WTC11 (cell line): ENCODE measurements at regions not wholly inside any gene's neighbourhood (a gene's known extent, or its start where the extent isn't known, plus 50 kb on each side); places are given as distances from the start of the nearest gene placed in this dataset.

ENCODE experiments used
- ATAC-seq: fragments of 200-7000 bp; cut with Tn5 transposase; 2 replicates; pipeline ENCODE4 v1.10.0; 2021; ENCODE audit warnings: mild to moderate bottlenecking, moderate library complexity
- CTCF ChIA-PET: fragments of 300-600 bp; sonication (Branson Sonifier 250); formaldehyde crosslinking; loops from one replicate; lab custom pipeline; 2021; ENCODE audit warnings: antibody characterized with exemption; lab: Charles Lee
- POLR2A ChIA-PET: fragments of 350-600 bp; sonication (Branson Sonifier 250); formaldehyde crosslinking; loops from one replicate; lab custom pipeline; 2021; ENCODE audit warnings: antibody characterized with exemption; lab: Charles Lee
- DNase-seq: peaks from one replicate; pipeline ENCODE4 v3.0.0; 2021; ENCODE audit warnings: low spot score
- H3K27ac Mint-ChIP-seq: 2 replicates; pipeline ENCODE4 v1.8.0; 2021; ENCODE audit warnings: mixed read lengths
- H3K27me3 Mint-ChIP-seq: 2 replicates; pipeline ENCODE4 v1.8.0; 2021; ENCODE audit warnings: low read depth, mild to moderate bottlenecking, moderate library complexity, mixed read lengths
- H3K36me3 Mint-ChIP-seq: 2 replicates; pipeline ENCODE4 v1.8.0; 2021; ENCODE audit warnings: mixed read lengths
- H3K4me1 Mint-ChIP-seq: 2 replicates; pipeline ENCODE4 v1.8.0; 2022; ENCODE audit warnings: mixed read lengths
- H3K4me3 Mint-ChIP-seq: 2 replicates; pipeline ENCODE4 v1.8.0; 2021; ENCODE audit warnings: mild to moderate bottlenecking, moderate library complexity, mixed read lengths
- H3K9me3 Mint-ChIP-seq: 2 replicates; pipeline ENCODE4 v1.8.0; 2021; ENCODE audit warnings: mixed read lengths
- ATF1 ChIP-seq: sonication (generic); formaldehyde crosslinking; IDR thresholded peaks from 2 replicates; pipeline ENCODE4 v1.8.1; 2023; ENCODE audit warnings: mild to moderate bottlenecking, moderate library complexity, missing genetic modification reagents
- EMX1 ChIP-seq: fragments of 250-450 bp; sonication (Bioruptor Pico); IDR thresholded peaks from 2 replicates; pipeline ENCODE4 v1.8.0; 2021; ENCODE audit warnings: mild to moderate bottlenecking
- ESRRA ChIP-seq: sonication (generic); formaldehyde crosslinking; IDR thresholded peaks from 2 replicates; pipeline ENCODE4 v1.8.1; 2022; ENCODE audit warnings: mild to moderate bottlenecking, missing genetic modification reagents, borderline replicate concordance
- GRHL2 ChIP-seq: fragments of 250-450 bp; sonication (Bioruptor Pico); IDR thresholded peaks from 2 replicates; pipeline ENCODE4 v1.8.0; 2022; ENCODE audit warnings: mild to moderate bottlenecking, moderate library complexity; ENCODE audit not compliant: insufficient replicate concordance, severe bottlenecking
- JAZF1 ChIP-seq: fragments of 250-450 bp; sonication (Bioruptor Pico); IDR thresholded peaks from 2 replicates; pipeline ENCODE4 v1.9.0; 2021; ENCODE audit warnings: moderate library complexity, mild to moderate bottlenecking, inconsistent platforms
- NFYB ChIP-seq: sonication (generic); formaldehyde crosslinking; conservative IDR thresholded peaks from 2 replicates; pipeline ENCODE4 v1.8.0; 2022; ENCODE audit warnings: low read depth, missing genetic modification reagents
- OVOL2 ChIP-seq: fragments of 250-450 bp; sonication (Bioruptor Pico); IDR thresholded peaks from 2 replicates; pipeline ENCODE4 v1.9.0; 2021; ENCODE audit warnings: mild to moderate bottlenecking, borderline replicate concordance
- RORB ChIP-seq: fragments of 250-450 bp; sonication (Bioruptor Pico); IDR thresholded peaks from 2 replicates; pipeline ENCODE4 v1.9.0; 2021; ENCODE audit warnings: mild to moderate bottlenecking
- SOX15 ChIP-seq: fragments of 250-450 bp; sonication (Bioruptor Pico); IDR thresholded peaks from 2 replicates; pipeline ENCODE4 v1.9.0; 2021; ENCODE audit warnings: mild to moderate bottlenecking
- SP1 ChIP-seq: sonication (generic); formaldehyde crosslinking; conservative IDR thresholded peaks from 2 replicates; pipeline ENCODE4 v1.8.1; 2022; ENCODE audit warnings: missing genetic modification reagents
- ZNF219 ChIP-seq: sonication (generic); formaldehyde crosslinking; IDR thresholded peaks from 2 replicates; pipeline ENCODE4 v1.8.0; 2023; ENCODE audit warnings: missing genetic modification reagents, mild to moderate bottlenecking, borderline replicate concordance
- TF ChIP-seq, protein P1 (sequence below): fragments of 200-600 bp; IDR thresholded peaks from 2 replicates; pipeline ENCODE4 v1.8.0; 2022; ENCODE audit warnings: antibody characterized with exemption
- TF ChIP-seq, protein P2 (sequence below): sonication (generic); formaldehyde crosslinking; IDR thresholded peaks from 2 replicates; pipeline ENCODE4 v1.8.0; 2022; ENCODE audit warnings: mild to moderate bottlenecking, missing genetic modification reagents
- TF ChIP-seq, protein P3 (sequence below): sonication (generic); formaldehyde crosslinking; IDR thresholded peaks from 2 replicates; pipeline ENCODE4 v1.8.1; 2023; ENCODE audit warnings: mild to moderate bottlenecking, missing genetic modification reagents
- TF ChIP-seq, protein P4 (sequence below): fragments of 250-450 bp; sonication (Bioruptor Pico); IDR thresholded peaks from 2 replicates; pipeline ENCODE4 v1.9.0; 2021; ENCODE audit warnings: mild to moderate bottlenecking
- TF ChIP-seq, protein P5 (sequence below): sonication (generic); formaldehyde crosslinking; IDR thresholded peaks from 2 replicates; pipeline ENCODE4 v1.8.1; 2023; ENCODE audit warnings: mild to moderate bottlenecking, missing genetic modification reagents, moderate library complexity
- TF ChIP-seq, protein P6 (sequence below): fragments of 250-450 bp; sonication (Bioruptor Pico); IDR thresholded peaks from 2 replicates; pipeline ENCODE4 v1.8.0; 2021; ENCODE audit warnings: mild to moderate bottlenecking

DNA sequence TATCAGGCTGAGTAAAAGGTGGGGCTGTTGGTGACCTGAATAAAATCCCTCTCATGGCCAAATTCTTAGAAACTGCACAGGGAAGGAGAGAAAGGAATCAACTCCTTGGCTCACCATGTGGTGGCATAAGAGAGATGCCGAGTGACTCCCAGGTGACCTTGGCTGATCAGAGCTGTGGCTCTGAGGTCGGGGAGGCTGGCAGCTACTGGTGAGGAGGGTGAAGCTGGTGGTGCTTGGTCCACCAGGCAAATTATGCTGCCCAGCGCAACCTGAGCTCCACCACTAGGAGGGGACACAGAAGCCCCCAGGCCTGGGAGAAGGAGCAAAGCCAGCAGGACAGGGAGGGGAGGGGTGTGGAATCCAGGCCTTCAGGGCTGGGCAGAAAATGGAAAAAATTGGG, 111.2 kb upstream of the IL12B start:
- no peak overlapping the region; the same call in 1 of the 2 replicates for H3K27ac Mint-ChIP-seq
- POLR2A ChIA-PET, result no interaction called here
- H3K4me3 Mint-ChIP-seq, result no peak overlapping the region
- CTCF ChIA-PET, result interaction anchor here (0.6 to 4.4 kb wide), 40 partner anchors 10 to 640 kb away, joined by 3 to 70 read pairs (median 5); partner anchors contain the start of gene ADRA1B
- TF ChIP-seq ESRRA (CRISPR knock-in tag) (peak; percentile 78; the same call in 1 of the 2 replicates), GRHL2 (no peak), NFYB (CRISPR knock-in tag) (no peak), RORB (CRISPR knock-in tag) (no peak)
- TF ChIP-seq, protein P1, sequence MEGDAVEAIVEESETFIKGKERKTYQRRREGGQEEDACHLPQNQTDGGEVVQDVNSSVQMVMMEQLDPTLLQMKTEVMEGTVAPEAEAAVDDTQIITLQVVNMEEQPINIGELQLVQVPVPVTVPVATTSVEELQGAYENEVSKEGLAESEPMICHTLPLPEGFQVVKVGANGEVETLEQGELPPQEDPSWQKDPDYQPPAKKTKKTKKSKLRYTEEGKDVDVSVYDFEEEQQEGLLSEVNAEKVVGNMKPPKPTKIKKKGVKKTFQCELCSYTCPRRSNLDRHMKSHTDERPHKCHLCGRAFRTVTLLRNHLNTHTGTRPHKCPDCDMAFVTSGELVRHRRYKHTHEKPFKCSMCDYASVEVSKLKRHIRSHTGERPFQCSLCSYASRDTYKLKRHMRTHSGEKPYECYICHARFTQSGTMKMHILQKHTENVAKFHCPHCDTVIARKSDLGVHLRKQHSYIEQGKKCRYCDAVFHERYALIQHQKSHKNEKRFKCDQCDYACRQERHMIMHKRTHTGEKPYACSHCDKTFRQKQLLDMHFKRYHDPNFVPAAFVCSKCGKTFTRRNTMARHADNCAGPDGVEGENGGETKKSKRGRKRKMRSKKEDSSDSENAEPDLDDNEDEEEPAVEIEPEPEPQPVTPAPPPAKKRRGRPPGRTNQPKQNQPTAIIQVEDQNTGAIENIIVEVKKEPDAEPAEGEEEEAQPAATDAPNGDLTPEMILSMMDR, result 0 out of 2 replicates have a peak, but pooled peaks have one; percentile 33
- TF ChIP-seq, protein P2, sequence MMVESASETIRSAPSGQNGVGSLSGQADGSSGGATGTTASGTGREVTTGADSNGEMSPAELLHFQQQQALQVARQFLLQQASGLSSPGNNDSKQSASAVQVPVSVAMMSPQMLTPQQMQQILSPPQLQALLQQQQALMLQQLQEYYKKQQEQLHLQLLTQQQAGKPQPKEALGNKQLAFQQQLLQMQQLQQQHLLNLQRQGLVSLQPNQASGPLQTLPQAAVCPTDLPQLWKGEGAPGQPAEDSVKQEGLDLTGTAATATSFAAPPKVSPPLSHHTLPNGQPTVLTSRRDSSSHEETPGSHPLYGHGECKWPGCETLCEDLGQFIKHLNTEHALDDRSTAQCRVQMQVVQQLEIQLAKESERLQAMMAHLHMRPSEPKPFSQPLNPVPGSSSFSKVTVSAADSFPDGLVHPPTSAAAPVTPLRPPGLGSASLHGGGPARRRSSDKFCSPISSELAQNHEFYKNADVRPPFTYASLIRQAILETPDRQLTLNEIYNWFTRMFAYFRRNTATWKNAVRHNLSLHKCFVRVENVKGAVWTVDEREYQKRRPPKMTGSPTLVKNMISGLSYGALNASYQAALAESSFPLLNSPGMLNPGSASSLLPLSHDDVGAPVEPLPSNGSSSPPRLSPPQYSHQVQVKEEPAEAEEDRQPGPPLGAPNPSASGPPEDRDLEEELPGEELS (CRISPR knock-in tag), result no peak
- TF ChIP-seq, protein P3, sequence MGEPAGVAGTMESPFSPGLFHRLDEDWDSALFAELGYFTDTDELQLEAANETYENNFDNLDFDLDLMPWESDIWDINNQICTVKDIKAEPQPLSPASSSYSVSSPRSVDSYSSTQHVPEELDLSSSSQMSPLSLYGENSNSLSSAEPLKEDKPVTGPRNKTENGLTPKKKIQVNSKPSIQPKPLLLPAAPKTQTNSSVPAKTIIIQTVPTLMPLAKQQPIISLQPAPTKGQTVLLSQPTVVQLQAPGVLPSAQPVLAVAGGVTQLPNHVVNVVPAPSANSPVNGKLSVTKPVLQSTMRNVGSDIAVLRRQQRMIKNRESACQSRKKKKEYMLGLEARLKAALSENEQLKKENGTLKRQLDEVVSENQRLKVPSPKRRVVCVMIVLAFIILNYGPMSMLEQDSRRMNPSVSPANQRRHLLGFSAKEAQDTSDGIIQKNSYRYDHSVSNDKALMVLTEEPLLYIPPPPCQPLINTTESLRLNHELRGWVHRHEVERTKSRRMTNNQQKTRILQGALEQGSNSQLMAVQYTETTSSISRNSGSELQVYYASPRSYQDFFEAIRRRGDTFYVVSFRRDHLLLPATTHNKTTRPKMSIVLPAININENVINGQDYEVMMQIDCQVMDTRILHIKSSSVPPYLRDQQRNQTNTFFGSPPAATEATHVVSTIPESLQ (CRISPR knock-in tag), result no peak
- ATAC-seq, result peak; percentile 83
- no peaks in the 10 kb centered on the region for H3K9me3 Mint-ChIP-seq
- peak; percentile 55 for DNase-seq
- H3K4me1 Mint-ChIP-seq, result peaks cover 17% of the 10 kb centered on the region
- H3K27me3 Mint-ChIP-seq, result no peaks in the 10 kb centered on the region
- no peaks in the 10 kb centered on the region for H3K36me3 Mint-ChIP-seq

DNA sequence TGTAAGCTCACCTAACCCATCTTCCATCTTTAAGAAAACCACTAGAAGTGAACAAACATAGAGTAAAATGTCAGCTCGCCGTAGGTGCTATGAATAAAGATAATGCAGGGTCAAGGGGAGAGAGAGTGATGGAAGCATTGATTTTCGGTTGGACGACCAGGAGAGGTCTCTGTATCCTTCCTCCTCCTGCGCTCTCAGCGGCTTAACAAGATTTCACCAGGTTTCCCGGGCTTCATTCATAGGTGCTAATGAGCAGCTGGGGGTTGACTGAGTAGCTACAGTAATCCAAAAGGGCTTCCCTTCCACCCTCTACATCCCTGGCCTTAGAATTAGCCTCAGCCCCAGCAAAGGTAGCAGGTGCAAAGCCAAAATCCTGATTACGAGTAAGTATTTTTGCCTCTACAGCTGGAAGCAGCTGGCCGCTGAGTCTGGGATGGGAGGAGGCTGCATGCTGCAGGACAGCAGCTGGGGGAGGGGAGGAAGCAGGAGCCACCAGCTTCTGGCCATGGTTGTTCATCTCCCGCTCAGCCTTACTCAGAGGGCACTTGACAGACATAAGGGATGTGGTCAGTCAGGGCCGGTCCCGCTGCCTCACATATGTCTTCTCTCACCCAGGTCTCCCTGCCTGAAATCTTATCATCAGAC, 112.0 kb upstream of the IL12B start:
- no peaks in the 10 kb centered on the region for H3K27me3 Mint-ChIP-seq
- DNase-seq (peak; percentile 24), ATAC-seq (peak; percentile 49)
- ChIA-PET CTCF (interaction anchor here (0.7 to 4.4 kb wide), 33 partner anchors 10 to 639 kb away, joined by 3 to 70 read pairs (median 5); partner anchors contain the start of gene ADRA1B), POLR2A (no interaction called here)
- peaks cover 17% of the 10 kb centered on the region for H3K4me1 Mint-ChIP-seq
- no peak overlapping the region for H3K27ac Mint-ChIP-seq
- no peaks in the 10 kb centered on the region for H3K9me3 Mint-ChIP-seq
- H3K4me3 Mint-ChIP-seq, result no peak overlapping the region
- no peak for TF ChIP-seq OVOL2 (CRISPR knock-in tag)
- no peak for TF ChIP-seq EMX1 (CRISPR knock-in tag)
- TF ChIP-seq, protein P4, sequence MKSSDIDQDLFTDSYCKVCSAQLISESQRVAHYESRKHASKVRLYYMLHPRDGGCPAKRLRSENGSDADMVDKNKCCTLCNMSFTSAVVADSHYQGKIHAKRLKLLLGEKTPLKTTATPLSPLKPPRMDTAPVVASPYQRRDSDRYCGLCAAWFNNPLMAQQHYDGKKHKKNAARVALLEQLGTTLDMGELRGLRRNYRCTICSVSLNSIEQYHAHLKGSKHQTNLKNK (CRISPR knock-in tag), result no peak
- no peak for TF ChIP-seq JAZF1 (CRISPR knock-in tag)
- TF ChIP-seq ZNF219 (CRISPR knock-in tag), result no peak
- no peak for TF ChIP-seq ATF1 (CRISPR knock-in tag)
- no peak for TF ChIP-seq SOX15 (CRISPR knock-in tag)
- no peak for TF ChIP-seq NFYB (CRISPR knock-in tag)
- TF ChIP-seq, protein P5, sequence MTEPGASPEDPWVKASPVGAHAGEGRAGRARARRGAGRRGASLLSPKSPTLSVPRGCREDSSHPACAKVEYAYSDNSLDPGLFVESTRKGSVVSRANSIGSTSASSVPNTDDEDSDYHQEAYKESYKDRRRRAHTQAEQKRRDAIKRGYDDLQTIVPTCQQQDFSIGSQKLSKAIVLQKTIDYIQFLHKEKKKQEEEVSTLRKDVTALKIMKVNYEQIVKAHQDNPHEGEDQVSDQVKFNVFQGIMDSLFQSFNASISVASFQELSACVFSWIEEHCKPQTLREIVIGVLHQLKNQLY (CRISPR knock-in tag), result no peak
- TF ChIP-seq, protein P6, sequence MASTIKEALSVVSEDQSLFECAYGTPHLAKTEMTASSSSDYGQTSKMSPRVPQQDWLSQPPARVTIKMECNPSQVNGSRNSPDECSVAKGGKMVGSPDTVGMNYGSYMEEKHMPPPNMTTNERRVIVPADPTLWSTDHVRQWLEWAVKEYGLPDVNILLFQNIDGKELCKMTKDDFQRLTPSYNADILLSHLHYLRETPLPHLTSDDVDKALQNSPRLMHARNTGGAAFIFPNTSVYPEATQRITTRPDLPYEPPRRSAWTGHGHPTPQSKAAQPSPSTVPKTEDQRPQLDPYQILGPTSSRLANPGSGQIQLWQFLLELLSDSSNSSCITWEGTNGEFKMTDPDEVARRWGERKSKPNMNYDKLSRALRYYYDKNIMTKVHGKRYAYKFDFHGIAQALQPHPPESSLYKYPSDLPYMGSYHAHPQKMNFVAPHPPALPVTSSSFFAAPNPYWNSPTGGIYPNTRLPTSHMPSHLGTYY, result no peak
- TF ChIP-seq SP1 (CRISPR knock-in tag), result no peak
- H3K36me3 Mint-ChIP-seq, result no peaks in the 10 kb centered on the region
